Mesendoderm (in vitro differentiated cells): ENCODE measurements at regions not wholly inside any gene's neighbourhood (a gene's known extent, or its start where the extent isn't known, plus 50 kb on each side); places are given as distances from the start of the nearest gene placed in this dataset.
A peak's percentile ranks its signal among the peaks of the same experiment; 100 is the strongest.

Source experiments
- DNase-seq: peaks from one replicate; pipeline ENCODE4 v3.0.0; 2013
- H2AK5ac ChIP-seq: 2 replicates; pipeline ENCODE4 v1.6.1; 2013; ENCODE audit warnings: low read length, inconsistent platforms
- H2BK120ac ChIP-seq: 2 replicates; pipeline ENCODE4 v1.6.1; 2013; ENCODE audit warnings: low read depth, mild to moderate bottlenecking, low read length, moderate library complexity, mixed read lengths
- H2BK15ac ChIP-seq: replicated peaks from 2 replicates; pipeline ENCODE4 v1.6.1; 2013; ENCODE audit warnings: low read depth, mild to moderate bottlenecking, moderate library complexity
- H2BK5ac ChIP-seq: 2 replicates; pipeline ENCODE4 v1.6.1; 2013; ENCODE audit warnings: low read length, inconsistent platforms
- H3K18ac ChIP-seq: 2 replicates; pipeline ENCODE4 v1.6.1; 2013; ENCODE audit warnings: mild to moderate bottlenecking, low read length, mixed read lengths
- H3K23ac ChIP-seq: one replicate; pipeline ENCODE4 v1.6.1; 2013; ENCODE audit warnings: low read length
- H3K27ac ChIP-seq: 2 replicates; pipeline ENCODE4 v1.5.1; 2013; ENCODE audit warnings: low read depth, mild to moderate bottlenecking, inconsistent platforms, low read length, moderate library complexity
- H3K27me3 ChIP-seq: 2 replicates; pipeline ENCODE4 v1.6.1; 2013; ENCODE audit warnings: low read length, control low read depth, mild to moderate bottlenecking, inconsistent platforms; ENCODE audit not compliant: insufficient read depth, poor library complexity
- H3K36me3 ChIP-seq: 2 replicates; pipeline ENCODE4 v1.6.1; 2013; ENCODE audit warnings: low read length, inconsistent platforms; ENCODE audit not compliant: control insufficient read depth, insufficient read depth
- H3K4ac ChIP-seq: one replicate; pipeline ENCODE4 v1.6.1; 2013; ENCODE audit warnings: low read depth, mild to moderate bottlenecking, low read length, moderate library complexity
- H3K4me1 ChIP-seq: 2 replicates; pipeline ENCODE4 v1.6.1; 2013; ENCODE audit warnings: low read depth, low read length, inconsistent platforms; ENCODE audit not compliant: control insufficient read depth
- H3K4me2 ChIP-seq: 2 replicates; pipeline ENCODE4 v1.6.1; 2013; ENCODE audit warnings: low read length
- H3K4me3 ChIP-seq: 2 replicates; pipeline ENCODE4 v1.5.1; 2013; ENCODE audit warnings: mild to moderate bottlenecking, low read length
- H3K56ac ChIP-seq: one replicate; pipeline ENCODE4 v1.6.1; 2013; ENCODE audit warnings: low read length
- H3K79me1 ChIP-seq: 2 replicates; pipeline ENCODE4 v1.6.1; 2013; ENCODE audit warnings: low read length, inconsistent platforms
- H3K79me2 ChIP-seq: 2 replicates; pipeline ENCODE4 v1.6.1; 2013; ENCODE audit warnings: mild to moderate bottlenecking, low read length; ENCODE audit not compliant: control insufficient read depth, insufficient read depth
- H3K9ac ChIP-seq: 2 replicates; pipeline ENCODE4 v1.6.1; 2013; ENCODE audit warnings: low read length, inconsistent platforms
- H4K5ac ChIP-seq: one replicate; pipeline ENCODE4 v1.6.1; 2013; ENCODE audit warnings: low read length
- H4K8ac ChIP-seq: one replicate; pipeline ENCODE4 v1.6.1; 2013; ENCODE audit warnings: low read depth, mild to moderate bottlenecking, control low read depth, low read length, moderate library complexity
- WGBS: extraction: QIAGEN DNeasy Blood & Tissue Kit; methylation state at CpG from one replicate; pipeline ENCODE4 v1.1.7; 2013; ENCODE audit warnings: low lambda C conversion rate, missing lambda C conversion rate; ENCODE audit not compliant: insufficient coverage; ENCODE audit errors: extremely low coverage; 5-methylcytosine and 5-hydroxymethylcytosine counted together

DNA sequence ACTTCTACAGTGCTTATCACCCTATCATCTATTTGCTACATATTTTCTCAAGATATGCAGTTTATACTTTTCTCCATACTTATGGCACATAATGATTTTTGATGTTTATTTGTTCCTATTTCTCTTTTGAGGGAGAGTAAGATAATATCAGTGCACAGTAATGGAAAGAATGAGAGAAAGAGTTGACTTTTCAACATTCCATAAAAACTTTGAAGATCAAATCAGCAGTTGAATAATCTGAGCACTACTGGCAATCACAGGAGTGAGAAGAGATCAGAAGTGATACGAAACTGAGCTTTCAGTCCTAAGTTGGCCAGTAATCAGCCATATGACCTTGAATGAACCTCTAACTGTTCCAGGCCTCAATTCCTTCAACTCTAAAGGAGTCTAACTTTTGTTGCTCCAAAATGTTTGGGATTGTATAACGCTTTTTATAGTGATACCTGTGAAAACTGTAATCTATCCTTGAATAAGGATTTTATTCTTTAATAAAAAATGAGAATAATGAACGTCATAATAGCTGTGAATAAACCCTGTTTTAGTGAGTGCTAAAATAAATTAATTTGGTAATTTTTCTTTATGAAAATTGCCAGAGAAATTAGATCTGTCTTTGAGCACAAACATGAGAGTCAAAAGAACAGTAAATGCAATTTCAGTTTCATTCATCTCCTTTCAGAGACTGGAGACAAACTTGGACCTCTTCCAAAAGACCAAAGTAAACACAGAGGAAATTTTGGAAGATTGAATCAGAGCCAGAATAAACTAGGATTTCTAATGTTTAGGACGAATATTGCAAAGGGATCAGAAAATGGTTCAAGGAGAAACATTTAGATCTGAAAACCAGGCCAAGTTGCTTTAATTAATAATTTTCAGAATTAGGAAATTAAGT is 309.9 kb downstream of the ADGRL2 start:
- Histone ChIP-seq H3K4me3 (no peak overlapping the region), H3K79me1 (no peaks in the 10 kb centered on the region)

DNA sequence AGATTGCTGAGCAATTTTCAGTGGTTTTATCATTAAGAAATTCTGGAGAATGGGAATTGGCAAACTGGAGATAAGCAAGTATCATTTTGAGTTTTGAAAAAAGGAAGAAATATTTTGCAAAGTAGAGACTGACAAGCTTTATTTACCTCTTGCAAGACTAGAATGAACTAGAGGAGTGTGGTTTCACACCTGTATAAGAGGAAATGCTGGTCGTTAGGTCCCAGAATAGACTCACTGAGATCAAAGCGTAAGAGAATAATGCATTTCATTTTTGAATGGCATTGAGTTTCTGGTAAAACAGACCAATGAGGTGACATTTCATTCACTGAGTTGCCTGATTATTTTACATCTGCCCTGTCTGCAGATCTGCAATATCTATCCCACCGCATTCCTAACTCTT is 308.1 kb downstream of the ADGRL2 start:
- Histone ChIP-seq H2AK5ac (no peak overlapping the region), H4K5ac (no peak overlapping the region), H3K4me3 (no peak overlapping the region), H3K56ac (no peak overlapping the region), H3K4me1 (no peaks in the 10 kb centered on the region), H3K4me2 (no peak overlapping the region), H2BK120ac (no peak overlapping the region), H3K79me1 (no peaks in the 10 kb centered on the region), H3K9ac (no peak overlapping the region), H4K8ac (no peak overlapping the region), H2BK5ac (no peak overlapping the region), H3K36me3 (no peaks in the 10 kb centered on the region), H3K79me2 (no peaks in the 10 kb centered on the region), H3K4ac (no peak overlapping the region), H3K27ac (no peak overlapping the region), H2BK15ac (no peak overlapping the region), H3K27me3 (no peaks in the 10 kb centered on the region), H3K18ac (no peak overlapping the region), H3K23ac (no peak overlapping the region)
- no CpG with 5 or more reads among the region's 3 CpGs for WGBS
- DNase-seq = no peak

More for the DNA sequence above, 309.9 kb downstream of the ADGRL2 start:
- no peak overlapping the region for H2BK5ac ChIP-seq
- no peaks in the 10 kb centered on the region for H3K4me1 ChIP-seq
- no peak overlapping the region for H2AK5ac ChIP-seq
- H4K5ac ChIP-seq = no peak overlapping the region
- no peak overlapping the region for H2BK15ac ChIP-seq
- no peak overlapping the region for H2BK120ac ChIP-seq
- no peak overlapping the region for H3K4ac ChIP-seq
- WGBS = no CpG with 5 or more reads among the region's 4 CpGs
- no peak overlapping the region for H3K56ac ChIP-seq
- no peak overlapping the region for H3K4me2 ChIP-seq
- H3K27me3 ChIP-seq = no peaks in the 10 kb centered on the region
- H3K23ac ChIP-seq = no peak overlapping the region
- no peaks in the 10 kb centered on the region for H3K79me2 ChIP-seq
- H3K27ac ChIP-seq = no peak overlapping the region
- DNase-seq = no peak
- H4K8ac ChIP-seq = no peak overlapping the region
- H3K36me3 ChIP-seq = no peaks in the 10 kb centered on the region
- H3K18ac ChIP-seq = no peak overlapping the region
- H3K9ac ChIP-seq = no peak overlapping the region

DNA sequence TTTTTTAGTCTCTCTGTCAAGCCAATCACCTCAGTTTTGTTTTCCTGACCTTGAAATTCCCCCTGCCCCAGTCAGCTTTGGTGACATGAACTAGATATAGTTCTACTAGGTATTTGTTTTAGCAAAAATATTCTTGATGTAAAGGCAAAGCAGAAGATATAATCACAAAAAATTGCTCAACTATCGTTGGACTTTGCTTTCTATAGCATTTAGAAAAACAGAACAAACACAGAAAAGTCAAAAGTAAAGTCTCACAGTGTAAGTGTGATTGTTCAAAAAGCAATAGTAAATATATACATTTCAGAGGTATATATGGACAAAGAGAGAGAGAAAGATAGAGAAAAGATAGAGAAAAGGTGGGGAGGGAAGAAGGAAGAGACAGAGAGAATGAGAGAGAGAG is 305.9 kb downstream of the ADGRL2 start:
- Histone ChIP-seq H3K4me1 (no peaks in the 10 kb centered on the region), H3K56ac (no peak overlapping the region), H4K5ac (no peak overlapping the region), H3K27me3 (no peaks in the 10 kb centered on the region), H2BK5ac (no peak overlapping the region), H3K9ac (no peak overlapping the region), H4K8ac (no peak overlapping the region), H3K23ac (no peak overlapping the region), H3K4me3 (no peak overlapping the region), H3K36me3 (no peaks in the 10 kb centered on the region), H2AK5ac (no peak overlapping the region), H2BK120ac (no peak overlapping the region), H3K27ac (no peak overlapping the region), H2BK15ac (no peak overlapping the region), H3K18ac (no peak overlapping the region), H3K4me2 (no peak overlapping the region), H3K4ac (no peak overlapping the region), H3K79me2 (no peaks in the 10 kb centered on the region), H3K79me1 (no peaks in the 10 kb centered on the region)
- WGBS = no CpG with 5 or more reads among the region's 1 CpG
- DNase-seq = no peak

DNA sequence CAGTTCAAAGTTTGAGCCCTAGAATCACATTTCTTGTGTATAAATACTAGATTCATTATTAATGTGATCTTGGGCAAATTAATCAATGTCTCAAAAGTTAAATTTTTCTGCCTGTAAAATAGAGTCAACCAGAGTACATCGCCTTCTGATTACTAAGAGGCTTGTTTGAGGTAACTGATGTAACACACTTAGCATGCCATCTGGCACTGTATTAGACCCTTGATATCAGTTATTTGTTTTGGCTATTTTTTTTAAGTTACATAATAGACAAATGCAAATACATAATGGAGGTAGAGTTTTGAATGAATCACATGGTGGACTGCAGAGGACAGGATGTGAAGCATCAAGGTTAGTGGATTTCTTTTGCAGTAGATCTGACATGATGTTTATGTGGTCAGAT is 298.4 kb downstream of the ADGRL2 start:
- no peak overlapping the region for H3K27ac ChIP-seq
- H3K79me1 ChIP-seq = no peaks in the 10 kb centered on the region
- H3K27me3 ChIP-seq = no peaks in the 10 kb centered on the region
- no peaks in the 10 kb centered on the region for H3K4me1 ChIP-seq
- H3K56ac ChIP-seq = no peak overlapping the region
- H3K79me2 ChIP-seq = no peaks in the 10 kb centered on the region
- no peak overlapping the region for H4K8ac ChIP-seq
- no CpG with 5 or more reads among the region's 1 CpG for WGBS
- no peak overlapping the region for H2BK5ac ChIP-seq
- no peak overlapping the region for H2BK15ac ChIP-seq
- H2BK120ac ChIP-seq = no peak overlapping the region
- no peak overlapping the region for H3K4me3 ChIP-seq
- no peak overlapping the region for H3K4me2 ChIP-seq
- DNase-seq = no peak
- H3K36me3 ChIP-seq = no peaks in the 10 kb centered on the region
- H3K9ac ChIP-seq = no peak overlapping the region
- no peak overlapping the region for H3K23ac ChIP-seq
- H3K18ac ChIP-seq = no peak overlapping the region
- no peak overlapping the region for H2AK5ac ChIP-seq
- no peak overlapping the region for H3K4ac ChIP-seq
- H4K5ac ChIP-seq = no peak overlapping the region

DNA sequence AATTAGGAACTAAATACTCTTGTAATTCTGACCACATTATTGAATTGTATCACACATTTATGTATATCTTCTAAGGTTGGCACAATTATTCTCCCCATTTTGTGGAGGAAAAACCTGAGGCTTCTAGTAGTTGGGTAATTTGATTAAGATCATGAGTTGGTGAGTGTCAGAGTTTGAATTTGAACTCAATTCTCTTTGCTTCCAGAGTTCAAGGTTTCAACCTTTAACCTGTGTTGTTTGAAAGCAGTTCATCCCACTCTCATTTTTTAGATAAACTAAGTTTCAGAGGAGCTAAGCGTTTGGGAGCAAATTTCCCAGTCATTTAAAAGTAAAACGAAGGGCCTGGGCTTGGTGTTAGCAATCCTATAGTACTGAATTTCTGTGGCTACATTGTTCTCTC is 293.4 kb downstream of the ADGRL2 start:
- Histone ChIP-seq H4K5ac (no peak overlapping the region), H4K8ac (no peak overlapping the region), H2AK5ac (no peak overlapping the region), H3K79me1 (no peaks in the 10 kb centered on the region), H3K56ac (no peak overlapping the region), H3K27me3 (no peaks in the 10 kb centered on the region), H2BK5ac (no peak overlapping the region), H3K4ac (no peak overlapping the region), H2BK15ac (no peak overlapping the region), H3K27ac (no peak overlapping the region), H3K36me3 (no peaks in the 10 kb centered on the region), H3K9ac (no peak overlapping the region), H3K4me1 (no peaks in the 10 kb centered on the region), H2BK120ac (no peak overlapping the region), H3K23ac (no peak overlapping the region), H3K4me2 (no peak overlapping the region), H3K18ac (no peak overlapping the region), H3K79me2 (no peaks in the 10 kb centered on the region), H3K4me3 (no peak overlapping the region)
- DNase-seq = no peak
- no CpG with 5 or more reads among the region's 2 CpGs for WGBS

DNA sequence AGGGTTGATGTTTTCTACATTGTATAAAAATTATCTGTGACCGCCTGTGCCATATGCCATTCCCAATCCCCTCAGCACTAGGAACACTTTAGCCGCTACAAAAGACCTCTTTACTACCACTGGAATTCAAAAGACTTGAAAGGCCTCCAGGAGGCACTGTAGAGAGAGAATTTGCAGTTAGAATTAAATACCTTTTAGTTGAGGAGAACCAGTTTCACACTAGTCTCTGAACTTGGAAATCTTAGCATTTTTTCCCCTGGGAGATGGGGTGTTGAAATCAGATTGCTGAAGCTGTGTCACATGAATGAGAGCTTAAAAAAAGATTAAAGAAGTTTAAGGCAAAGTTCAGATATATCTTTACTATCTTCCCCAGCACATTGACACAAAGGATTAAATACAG is 291.0 kb downstream of the ADGRL2 start:
- Histone ChIP-seq H4K8ac (no peak overlapping the region), H3K27ac (no peak overlapping the region), H3K23ac (no peak overlapping the region), H3K18ac (no peak overlapping the region), H2BK120ac (no peak overlapping the region), H2AK5ac (no peak overlapping the region), H3K4me1 (no peaks in the 10 kb centered on the region), H3K4ac (no peak overlapping the region), H3K79me1 (no peaks in the 10 kb centered on the region), H3K9ac (no peak overlapping the region), H3K79me2 (no peaks in the 10 kb centered on the region), H2BK5ac (no peak overlapping the region), H3K27me3 (no peaks in the 10 kb centered on the region), H4K5ac (no peak overlapping the region), H3K56ac (no peak overlapping the region), H2BK15ac (no peak overlapping the region), H3K4me2 (no peak overlapping the region), H3K36me3 (no peaks in the 10 kb centered on the region), H3K4me3 (no peak overlapping the region)
- WGBS = no CpG with 5 or more reads among the region's 2 CpGs
- peak; percentile 52 for DNase-seq
